Loucy (cell line): ENCODE measurements at regions not wholly inside any gene's neighbourhood (a gene's known extent, or its start where the extent isn't known, plus 50 kb on each side); places are given as distances from the start of the nearest gene placed in this dataset.

Experiments used
- H2AFZ ChIP-seq: fragments of 200-600 bp; sonication (generic); 2 replicates; pipeline ENCODE4 v1.6.0; 2016; ENCODE audit warnings: antibody characterized with exemption, mild to moderate bottlenecking, low read length, moderate library complexity
- H3F3A ChIP-seq: fragments of 200-600 bp; 2 replicates; pipeline ENCODE4 v1.6.0; 2016; ENCODE audit warnings: antibody characterized with exemption, low read depth, mild to moderate bottlenecking
- H3K27me3 ChIP-seq: fragments of 200-600 bp; sonication (generic); 2 replicates; pipeline ENCODE4 v1.6.1; 2014; ENCODE audit warnings: low read length, mild to moderate bottlenecking; ENCODE audit not compliant: insufficient read depth, poor library complexity, severe bottlenecking
- H3K36me3 ChIP-seq: fragments of 200-600 bp; sonication (generic); 2 replicates; pipeline ENCODE4 v1.6.1; 2016; ENCODE audit warnings: low read length; ENCODE audit not compliant: insufficient read depth
- H3K4me1 ChIP-seq: fragments of 200-600 bp; sonication (generic); 2 replicates; pipeline ENCODE4 v1.5.1; 2014; ENCODE audit warnings: low read length, mild to moderate bottlenecking; ENCODE audit not compliant: insufficient read depth, poor library complexity, severe bottlenecking
- H3K4me2 ChIP-seq: fragments of 200-600 bp; sonication (generic); 2 replicates; pipeline ENCODE4 v1.6.0; 2014; ENCODE audit warnings: antibody characterized with exemption, low read length, low read depth, mild to moderate bottlenecking; ENCODE audit not compliant: poor library complexity, severe bottlenecking
- H3K4me3 ChIP-seq: fragments of 200-600 bp; sonication (generic); 2 replicates; pipeline ENCODE4 v1.5.1; 2014; ENCODE audit warnings: low read length, mild to moderate bottlenecking, mixed read lengths; ENCODE audit not compliant: poor library complexity, severe bottlenecking
- H3K79me2 ChIP-seq: fragments of 200-600 bp; sonication (generic); 2 replicates; pipeline ENCODE4 v1.6.1; 2014; ENCODE audit warnings: low read length; ENCODE audit not compliant: insufficient read depth
- H3K9ac ChIP-seq: fragments of 200-600 bp; sonication (generic); 2 replicates; pipeline ENCODE4 v1.6.0; 2014; ENCODE audit warnings: mild to moderate bottlenecking, low read depth, low read length, moderate library complexity; ENCODE audit not compliant: poor library complexity, severe bottlenecking
- H3K9me2 ChIP-seq: fragments of 200-600 bp; sonication (generic); replicated peaks from 2 replicates; pipeline ENCODE4 v1.6.1; 2016; ENCODE audit warnings: low read depth, low read length, mixed read lengths
- H3K9me3 ChIP-seq: fragments of 200-600 bp; sonication (generic); 2 replicates; pipeline ENCODE4 v1.6.1; 2014; ENCODE audit warnings: mild to moderate bottlenecking, antibody characterized with exemption, low read length, low read depth; ENCODE audit not compliant: insufficient read depth
- H4K20me1 ChIP-seq: fragments of 200-600 bp; sonication (generic); 2 replicates; pipeline ENCODE4 v1.6.0; 2014; ENCODE audit warnings: antibody characterized with exemption, low read length, mild to moderate bottlenecking; ENCODE audit not compliant: insufficient read depth, poor library complexity, severe bottlenecking
- CTCF ChIP-seq: fragments of 200-600 bp; sonication (generic); conservative IDR thresholded peaks from 2 replicates; pipeline ENCODE4 v1.5.1; 2014; ENCODE audit warnings: mild to moderate bottlenecking, antibody characterized with exemption, low read length
- EZH2phosphoT487 ChIP-seq: fragments of 200-600 bp; IDR thresholded peaks from 2 replicates; pipeline ENCODE4 v1.6.1; 2018; ENCODE audit warnings: antibody characterized with exemption, mild to moderate bottlenecking, moderate library complexity, borderline replicate concordance

GRCh38 chr2:37523814-37524362, 147.6 kb downstream of the CDC42EP3 start:
- H3K9me3 ChIP-seq = no peaks in the 10 kb centered on the region
- H3K4me3 ChIP-seq = no peak overlapping the region
- H3K27me3 ChIP-seq = no peaks in the 10 kb centered on the region
- no peak for TF ChIP-seq EZH2phosphoT487
- TF ChIP-seq CTCF = no peak
- no peaks in the 10 kb centered on the region for H3F3A ChIP-seq
- H4K20me1 ChIP-seq = no peaks in the 10 kb centered on the region
- no peak overlapping the region for H3K9ac ChIP-seq
- no peaks in the 10 kb centered on the region for H3K36me3 ChIP-seq
- no peak overlapping the region for H2AFZ ChIP-seq
- H3K79me2 ChIP-seq = no peaks in the 10 kb centered on the region
- H3K9me2 ChIP-seq = no peaks in the 10 kb centered on the region
- no peaks in the 10 kb centered on the region for H3K4me1 ChIP-seq
- H3K4me2 ChIP-seq = no peak overlapping the region

GRCh38 chr2:37526323-37526722, 145.1 kb downstream of the CDC42EP3 start:
- no peaks in the 10 kb centered on the region for H3K27me3 ChIP-seq
- H3K79me2 ChIP-seq = no peaks in the 10 kb centered on the region
- H2AFZ ChIP-seq = no peak overlapping the region
- no peak overlapping the region for H3K9ac ChIP-seq
- no peaks in the 10 kb centered on the region for H3K36me3 ChIP-seq
- TF ChIP-seq EZH2phosphoT487 = no peak
- TF ChIP-seq CTCF = no peak
- H3K9me3 ChIP-seq = no peaks in the 10 kb centered on the region
- no peaks in the 10 kb centered on the region for H3F3A ChIP-seq
- H3K4me2 ChIP-seq = no peak overlapping the region
- no peaks in the 10 kb centered on the region for H4K20me1 ChIP-seq
- H3K9me2 ChIP-seq = no peaks in the 10 kb centered on the region
- H3K4me1 ChIP-seq = no peaks in the 10 kb centered on the region
- no peak overlapping the region for H3K4me3 ChIP-seq

- Histone ChIP-seq H2AFZ (no peak overlapping the region), H3K9me2 (no peaks in the 10 kb centered on the region), H3K9me3 (no peaks in the 10 kb centered on the region), H3K79me2 (no peaks in the 10 kb centered on the region), H3K27me3 (no peaks in the 10 kb centered on the region), H3K4me2 (no peak overlapping the region), H3F3A (no peaks in the 10 kb centered on the region), H3K4me1 (no peaks in the 10 kb centered on the region), H3K9ac (no peak overlapping the region), H4K20me1 (no peaks in the 10 kb centered on the region), H3K4me3 (no peak overlapping the region), H3K36me3 (no peaks in the 10 kb centered on the region)
- TF ChIP-seq EZH2phosphoT487 (no peak), CTCF (no peak)
Observed at GRCh38 chr2:37526856-37527255, 144.6 kb downstream of the CDC42EP3 start.
